ENCODE measurements at regions not wholly inside any gene's neighbourhood (a gene's known extent, or its start where the extent isn't known, plus 50 kb on each side); places are given as distances from the start of the nearest gene placed in this dataset.
"Not testable (repeated sequence)": the region's sequence is repeated elsewhere in the genome, so short reads cannot be mapped to it uniquely, and the experiment has no call there.

DNA sequence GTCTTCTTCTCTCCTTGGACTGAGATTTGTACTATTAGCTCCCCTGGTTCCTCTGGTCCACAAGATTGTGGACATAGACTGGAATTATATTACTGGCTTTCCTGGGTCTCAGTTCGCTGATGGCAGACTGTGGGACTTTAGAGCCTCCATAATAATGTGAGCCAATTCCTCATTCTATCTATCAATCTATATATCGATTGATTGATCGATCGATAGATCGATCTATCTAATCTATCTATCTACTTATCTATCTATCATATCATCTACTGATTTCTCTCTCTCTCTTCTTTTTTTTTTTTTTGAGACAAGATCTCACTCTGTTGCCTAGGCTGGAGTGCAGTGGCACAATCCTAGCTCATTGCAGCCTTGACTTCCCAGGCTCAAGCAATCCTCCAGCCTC, 51.5 kb upstream of the DDR1 start:
- DNase-seq = no peak

DNA sequence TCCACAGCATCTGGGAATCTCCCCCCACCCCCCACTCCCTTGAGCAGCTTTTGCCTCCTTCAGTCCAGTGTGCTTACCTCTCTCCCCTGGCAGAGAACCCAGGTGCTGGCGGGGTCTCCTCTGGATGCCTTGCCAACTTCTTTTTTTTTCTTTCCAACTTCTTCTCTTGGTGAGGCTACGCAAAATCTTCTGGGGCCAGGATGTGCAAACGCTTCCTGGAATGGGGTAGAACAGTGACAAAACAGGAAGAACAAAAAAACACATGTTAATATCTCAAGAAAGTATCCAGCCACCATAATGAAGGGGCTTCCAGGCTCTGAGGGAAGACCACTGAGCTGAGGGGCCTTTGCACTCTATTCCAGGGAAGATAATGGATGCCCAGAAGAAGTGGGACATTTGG, 53.9 kb upstream of the DDR1 start:
- no peak for DNase-seq

DNA sequence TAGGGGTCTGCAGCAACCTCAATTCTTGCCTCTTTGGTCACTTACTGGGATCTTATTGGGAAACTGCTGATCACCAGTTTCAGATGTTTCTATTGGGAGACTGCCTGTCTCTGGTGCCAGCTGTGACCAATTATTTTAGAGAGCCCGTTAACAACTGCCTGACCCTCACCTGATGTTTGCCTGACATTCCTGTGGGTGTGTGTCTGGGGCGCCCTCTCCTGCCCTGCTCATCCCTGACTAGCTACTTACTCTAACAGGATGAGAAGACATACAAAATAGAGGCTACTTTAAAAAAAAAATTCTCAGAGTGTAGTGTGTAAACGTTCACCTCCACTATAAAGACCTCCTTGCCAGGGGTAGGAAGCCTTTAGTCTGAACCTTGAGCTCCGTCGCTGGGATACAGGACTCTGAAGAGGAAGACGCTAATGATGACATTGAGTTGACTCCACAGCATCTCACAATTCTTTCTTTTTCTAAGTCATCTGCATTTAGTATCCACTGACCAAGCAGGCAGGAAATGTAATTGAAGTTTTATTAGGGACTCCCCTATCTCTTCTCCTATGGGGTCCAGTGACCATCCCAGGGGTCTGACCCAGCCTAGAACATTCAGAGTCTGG, 54.6 kb upstream of the DDR1 start:
- no peak for DNase-seq

DNA sequence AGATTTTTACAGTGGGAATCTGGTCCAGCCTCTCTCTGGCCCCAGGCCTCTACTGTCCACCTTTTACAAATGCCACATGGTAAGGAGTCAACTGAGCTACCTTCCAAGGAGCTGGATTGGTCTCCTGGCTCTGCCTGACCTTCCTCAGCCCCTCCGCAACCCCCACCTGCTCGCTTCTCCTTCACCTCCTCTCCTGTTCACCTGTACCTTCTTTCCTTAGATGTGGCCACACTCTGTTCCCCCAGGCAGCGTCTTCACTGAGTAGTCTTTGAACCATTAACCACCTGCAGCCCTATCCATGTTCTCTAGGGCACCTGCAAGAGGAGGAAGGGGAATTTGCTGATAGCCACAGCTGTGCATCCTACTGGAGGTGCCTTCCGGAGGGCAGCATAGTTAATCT, 55.3 kb upstream of the DDR1 start:
- no peak for DNase-seq

DNA sequence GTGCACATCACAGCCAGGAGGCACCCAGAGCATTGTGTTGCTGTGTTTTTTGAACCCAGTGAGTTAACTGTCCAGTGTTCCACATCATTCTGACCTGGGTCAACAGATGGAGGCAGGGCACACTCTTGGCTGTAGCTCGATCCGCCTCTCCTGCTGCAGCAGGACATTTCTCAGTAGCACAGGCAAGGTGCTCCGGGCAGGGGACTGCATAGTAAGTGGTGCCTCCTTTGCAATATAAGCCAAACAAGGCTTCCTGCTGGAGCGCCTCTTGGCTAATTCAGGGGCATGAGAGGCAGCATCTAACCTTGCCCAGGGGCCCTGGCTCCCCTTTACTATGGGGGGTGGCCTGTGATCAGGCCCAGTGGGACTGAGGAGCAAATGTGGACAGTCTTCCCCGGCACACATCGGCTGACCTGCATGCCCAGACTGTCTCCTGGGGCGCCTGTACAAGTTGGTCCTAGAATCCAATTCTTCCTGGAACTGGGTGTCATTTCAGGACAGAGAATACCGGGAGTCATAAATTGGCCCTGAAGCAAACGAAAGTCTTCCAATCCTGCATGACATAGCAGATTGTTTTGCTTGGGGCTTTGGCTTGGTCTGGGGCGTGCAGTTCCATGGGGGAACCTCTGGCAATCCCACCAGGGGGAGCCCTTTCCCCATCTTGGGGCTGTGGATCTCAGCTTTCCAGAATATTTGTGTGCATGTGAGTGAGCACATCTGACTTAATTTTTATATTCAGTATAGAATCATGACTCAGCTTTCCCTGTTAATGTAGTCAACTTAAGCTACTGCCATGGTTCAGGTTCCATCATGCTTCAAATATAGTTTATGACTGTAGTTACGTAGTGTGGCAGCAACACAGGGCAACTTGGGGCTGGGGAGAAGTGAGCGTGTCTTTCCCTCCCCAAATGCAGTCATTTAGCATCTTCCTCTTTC, 56.0 kb upstream of the DDR1 start:
- DNase-seq = peak; percentile 91

DNA sequence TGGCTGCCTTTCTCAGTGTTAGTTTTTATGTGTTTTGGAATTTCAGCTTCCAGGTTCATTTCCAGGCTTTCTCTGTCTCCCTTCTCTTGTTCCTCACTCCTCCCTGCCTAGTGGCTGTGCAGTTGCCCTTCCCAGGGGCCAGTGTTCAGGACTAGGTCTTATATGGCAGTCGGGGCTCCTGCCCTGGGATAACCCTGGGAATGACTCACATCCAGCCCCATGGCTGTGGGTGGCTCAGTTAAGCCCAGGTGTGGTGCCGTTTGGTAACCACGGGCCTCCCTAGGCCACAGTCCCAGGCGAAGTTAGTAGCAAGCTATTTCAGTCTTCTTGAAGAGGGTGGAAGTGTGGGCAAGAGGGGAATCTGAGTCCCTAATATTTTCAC, 57.4 kb upstream of the DDR1 start:
- no peak for DNase-seq

DNA sequence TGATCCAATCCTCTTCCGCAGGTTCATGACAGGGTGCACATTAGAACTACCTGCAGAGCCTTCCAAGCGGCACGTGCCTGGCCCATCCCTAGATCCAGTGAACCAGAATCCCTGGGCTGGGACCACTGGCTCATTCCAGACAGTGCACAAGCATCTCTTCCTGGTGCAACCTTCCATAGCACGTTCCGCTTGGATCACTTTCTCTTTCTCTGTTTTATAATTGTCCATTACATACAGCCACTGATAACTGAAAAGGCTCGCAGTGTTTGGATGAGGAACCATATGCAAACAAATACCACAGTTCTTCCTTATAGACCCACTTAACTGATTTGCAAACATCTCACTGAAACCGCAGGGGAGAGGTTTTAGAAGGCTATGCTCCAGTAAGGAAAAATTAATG, 59.6 kb upstream of the DDR1 start:
- no peak for DNase-seq

DNA sequence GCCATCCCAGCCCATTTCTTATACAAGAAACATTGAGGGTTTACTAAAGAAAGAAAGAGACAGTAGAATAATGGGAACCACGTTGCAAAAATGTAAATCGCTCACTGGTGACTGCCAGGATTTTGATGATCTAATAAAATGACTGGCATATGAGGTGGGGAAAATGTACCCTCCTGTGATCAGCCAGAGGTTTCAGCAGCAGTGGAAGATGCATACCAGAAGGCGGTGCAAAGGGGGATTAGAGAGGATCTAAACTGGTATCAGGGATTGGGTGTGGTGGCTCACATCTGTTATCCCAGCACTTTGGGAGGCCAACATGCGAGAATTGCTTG, 60.8 kb upstream of the DDR1 start:
- no peak for DNase-seq

DNA sequence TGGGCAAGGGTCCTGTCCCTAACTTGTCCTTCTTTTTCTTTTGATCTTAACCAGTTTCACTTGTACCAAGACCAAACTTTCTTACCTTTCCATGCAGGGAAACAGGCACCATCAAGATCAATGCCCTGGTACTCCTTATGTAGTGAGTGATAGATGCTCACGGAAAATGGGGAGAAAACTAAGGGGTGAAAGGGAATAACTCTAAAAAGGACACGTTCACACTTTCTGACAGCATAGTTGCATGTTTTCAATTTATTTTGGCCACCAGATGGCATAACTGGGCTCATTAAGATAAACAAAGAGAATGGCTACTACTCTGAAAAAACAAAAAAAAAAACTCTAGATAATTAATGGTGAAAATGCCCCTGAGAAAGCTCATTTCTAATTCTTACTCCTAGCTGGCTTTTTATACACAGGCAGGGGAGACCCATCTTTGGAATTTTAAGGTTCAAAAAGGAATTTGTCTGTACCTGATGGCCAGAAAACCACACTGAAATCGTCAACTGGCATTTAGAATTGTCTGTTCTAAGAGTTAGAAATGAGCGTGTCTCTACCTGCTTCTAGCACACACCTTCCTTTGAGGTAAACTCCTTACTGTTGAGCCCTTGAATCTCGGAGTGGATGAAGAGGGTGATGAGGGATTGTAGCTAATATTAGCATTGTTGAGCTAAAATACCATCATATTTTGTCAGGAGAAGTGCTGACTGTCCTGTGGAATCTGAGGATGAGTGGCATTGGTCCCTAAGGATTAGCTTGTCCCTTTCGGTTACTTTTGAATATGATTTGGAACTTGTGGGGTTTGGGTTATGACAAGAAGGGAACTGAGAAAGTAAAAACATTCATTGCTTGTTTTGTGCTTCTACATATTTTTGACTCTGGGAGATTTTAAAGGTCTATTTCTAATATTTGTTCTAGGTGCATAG, 62.2 kb upstream of the DDR1 start:
- no peak for DNase-seq

DNA sequence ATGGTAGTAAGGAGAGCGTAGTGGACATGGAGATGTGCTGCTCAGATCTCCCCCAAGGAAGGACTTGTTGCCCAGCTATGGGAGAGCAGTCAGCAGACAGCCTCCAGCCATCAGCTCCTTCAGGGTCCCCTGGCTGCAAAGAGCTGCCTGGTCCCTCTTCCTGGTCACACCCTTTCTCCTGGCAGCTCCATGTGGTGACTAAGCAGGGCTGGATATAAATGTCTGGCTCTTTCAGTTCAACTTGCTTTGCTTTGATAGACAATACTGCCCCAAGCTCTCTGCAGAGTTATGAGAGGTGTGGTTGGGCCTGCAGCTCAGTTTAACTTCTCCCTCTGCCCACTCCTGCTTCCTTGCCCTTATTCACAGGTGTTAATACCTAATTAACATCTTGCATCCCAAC, 64.1 kb upstream of the DDR1 start:
- no peak for DNase-seq

DNA sequence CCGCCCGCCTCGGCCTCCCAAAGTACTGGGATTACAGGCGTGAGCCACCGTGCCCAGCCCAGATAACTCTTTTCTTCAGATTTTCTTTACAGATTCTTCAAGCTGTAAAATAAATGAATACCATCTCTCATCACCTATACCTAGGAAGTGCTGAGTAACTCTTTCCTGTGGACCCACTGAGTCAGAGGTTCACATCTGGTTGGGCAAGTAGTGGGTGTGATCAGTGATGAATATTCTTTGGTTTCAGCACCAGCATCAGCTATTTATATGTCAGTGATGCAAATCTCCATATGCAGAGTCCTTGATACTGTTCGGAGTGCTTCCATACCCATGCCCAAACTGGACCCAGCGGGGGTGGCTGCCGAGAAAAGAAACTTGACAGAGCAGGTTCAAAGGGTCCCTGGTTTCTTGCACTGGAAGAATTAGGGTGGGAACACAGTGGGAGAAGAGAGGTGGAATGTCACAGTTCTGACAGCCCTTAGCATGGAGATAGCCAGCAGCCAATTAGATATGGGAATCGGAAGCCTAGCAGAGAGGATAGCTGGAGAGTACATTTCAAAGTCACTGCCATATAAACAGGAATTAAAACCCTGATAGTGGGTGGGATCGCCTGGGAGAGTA, 64.9 kb upstream of the DDR1 start:
- DNase-seq = no peak

DNA sequence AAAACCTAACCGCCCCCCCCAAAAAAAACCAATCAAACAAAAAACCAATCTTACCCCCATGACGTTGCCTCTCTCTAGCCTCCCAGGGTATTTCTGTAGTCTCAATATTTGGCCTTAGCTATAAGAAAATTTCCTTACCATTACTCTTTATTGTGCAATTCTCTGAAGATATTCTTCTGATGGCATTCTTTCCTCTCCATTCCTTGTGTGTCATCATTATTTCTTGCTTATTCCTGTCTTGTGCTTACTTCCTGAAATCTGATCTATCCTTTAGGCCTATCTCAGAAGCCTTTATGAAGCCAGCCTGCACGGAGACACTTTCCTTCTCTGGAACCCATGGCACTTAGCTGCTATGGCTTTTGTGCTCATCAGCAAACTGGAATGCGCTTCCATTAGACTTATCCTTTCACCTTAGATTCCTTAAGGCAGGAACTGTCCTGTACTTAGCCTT, 65.9 kb upstream of the DDR1 start:
- DNase-seq = no peak

DNA sequence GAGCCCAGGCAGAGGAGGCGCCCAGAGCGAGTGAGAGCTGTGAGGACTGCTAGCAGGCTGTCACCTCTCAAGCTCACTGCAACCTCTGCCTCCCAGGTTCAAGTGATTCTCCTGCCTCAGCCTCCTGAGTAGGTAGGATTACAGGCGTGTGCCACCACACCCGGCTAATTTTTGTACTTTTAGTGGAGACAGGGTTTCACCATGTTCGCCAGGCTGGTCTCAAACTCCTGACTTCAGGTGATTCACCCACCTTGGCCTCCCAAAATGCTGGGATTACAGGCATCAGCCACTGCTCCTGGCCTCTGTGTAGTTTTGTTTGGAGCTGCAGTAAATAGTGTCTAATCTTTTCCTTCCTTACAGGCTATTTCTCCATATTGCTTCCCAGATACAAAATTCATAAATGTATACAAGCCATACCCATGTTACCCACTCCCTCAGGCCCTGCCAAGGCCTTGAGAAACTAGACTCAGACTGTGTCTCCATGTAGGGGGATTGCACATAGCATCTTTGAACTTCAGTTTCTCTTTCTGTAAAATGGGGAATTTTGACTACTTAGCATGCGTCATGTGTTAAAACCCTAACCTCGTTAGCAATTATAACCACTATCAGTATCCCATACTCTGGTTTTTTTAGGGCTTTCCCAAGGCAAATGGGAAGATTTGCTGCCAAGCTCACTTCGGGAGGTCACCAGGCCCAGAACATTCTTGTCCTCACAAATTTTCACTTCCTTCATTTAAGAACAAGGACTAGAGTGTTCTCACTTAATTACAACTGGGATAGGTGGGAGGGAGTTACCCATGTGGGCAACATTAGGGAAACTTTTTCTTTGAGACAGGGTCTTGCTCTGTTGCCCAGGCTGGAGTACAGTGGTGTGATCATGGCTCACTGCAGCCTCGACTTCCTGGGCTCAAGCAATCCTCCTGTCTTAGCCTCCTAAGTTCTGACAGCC, 67.3 kb upstream of the DDR1 start:
- no peak for DNase-seq

DNA sequence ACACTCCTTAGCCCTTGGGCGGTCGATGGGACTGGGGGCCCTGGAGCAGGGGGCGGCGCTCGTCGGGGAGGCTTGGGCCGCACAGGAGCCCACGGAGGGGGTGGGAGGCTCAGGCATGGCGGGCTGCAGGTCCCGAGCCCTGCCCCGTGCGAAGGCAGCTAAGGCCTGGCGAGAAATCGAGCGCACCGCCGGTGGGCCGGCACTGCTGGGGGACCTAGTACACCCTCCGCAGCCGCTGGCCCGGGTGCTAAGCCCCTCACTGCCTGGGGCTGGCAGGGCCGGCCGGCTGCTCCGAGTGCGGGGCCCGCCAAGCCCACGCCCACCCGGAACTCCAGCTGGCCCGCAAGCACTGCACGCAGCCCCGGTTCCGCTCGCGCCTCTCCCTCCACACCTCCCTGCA, 68.0 kb upstream of the DDR1 start:
- DNase-seq = not testable (repeated sequence)

DNA sequence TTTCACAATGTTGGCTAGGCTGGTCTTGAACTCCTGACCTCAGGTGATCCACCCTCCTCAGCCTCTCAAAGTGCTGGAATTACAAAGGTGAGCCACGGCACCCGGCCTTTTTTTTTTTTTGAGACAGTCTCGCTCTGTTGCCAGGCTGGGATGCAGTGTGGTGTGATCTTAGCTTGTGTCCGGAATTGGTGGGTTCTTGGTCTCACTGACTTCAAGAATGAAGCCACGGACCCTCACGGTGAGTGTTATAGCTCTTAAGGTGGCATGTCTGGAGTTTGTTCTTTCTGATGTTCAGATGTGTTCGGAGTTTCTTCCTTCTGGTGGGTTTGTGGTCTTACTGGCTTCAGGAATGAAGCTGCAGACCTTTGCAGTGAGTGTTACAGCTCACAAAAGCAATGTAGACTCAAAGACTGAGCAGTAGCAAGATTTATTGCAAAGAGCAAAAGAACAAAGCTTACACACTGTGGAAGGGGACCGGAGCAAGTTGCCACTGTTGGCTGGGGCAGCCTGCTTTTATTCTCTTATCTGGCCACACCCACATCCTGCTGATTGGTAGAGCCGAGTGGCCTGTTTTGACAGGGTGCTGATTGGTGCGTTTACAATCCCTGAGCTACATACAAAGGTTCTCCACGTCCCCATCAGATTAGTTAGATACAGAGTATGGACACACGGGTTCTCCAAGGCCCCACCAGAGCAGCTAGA, 69.1 kb upstream of the DDR1 start:
- DNase-seq = not testable (repeated sequence)

DNA sequence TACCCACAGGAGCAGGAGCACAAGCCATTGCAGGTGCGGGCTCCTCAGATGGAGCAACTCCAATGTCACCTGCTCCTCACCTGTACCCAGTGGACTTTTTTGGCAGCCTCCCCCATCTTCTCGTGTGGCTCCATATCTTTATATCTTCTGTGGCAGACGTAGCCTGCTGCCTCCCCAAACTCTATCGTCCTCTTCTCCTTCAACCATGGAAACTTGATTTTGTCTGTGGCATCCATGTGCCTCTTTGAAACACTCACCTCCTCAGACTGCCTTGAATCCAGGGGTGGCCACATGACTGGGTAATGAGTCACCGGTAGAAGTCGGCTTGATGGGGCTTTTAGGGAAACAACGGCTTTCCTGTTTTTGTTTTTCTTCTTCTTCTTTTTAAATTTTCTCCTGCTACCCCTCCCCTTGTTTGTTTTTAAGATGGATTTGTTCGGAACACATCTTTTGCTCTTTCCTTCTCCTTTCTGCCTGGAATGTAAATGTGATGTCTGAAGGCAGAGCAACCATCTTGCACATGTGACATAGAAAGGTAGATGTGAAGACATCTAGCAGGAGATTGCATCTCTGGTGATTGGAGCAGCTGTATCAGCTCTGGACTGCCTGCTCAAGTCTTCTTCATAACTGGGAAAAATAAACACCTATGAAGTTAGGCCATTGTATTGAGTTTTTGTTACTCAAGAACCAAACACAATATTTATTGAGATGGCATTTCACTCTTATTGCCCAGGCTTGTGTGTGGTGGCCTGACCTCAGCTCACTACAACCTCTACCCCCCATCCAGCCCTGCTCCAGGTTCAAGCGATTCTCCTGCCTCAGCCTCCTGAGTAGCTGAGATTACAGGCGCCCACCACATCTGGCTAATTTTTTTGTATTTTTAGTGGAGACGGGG, 69.9 kb upstream of the DDR1 start:
- no peak for DNase-seq

DNA sequence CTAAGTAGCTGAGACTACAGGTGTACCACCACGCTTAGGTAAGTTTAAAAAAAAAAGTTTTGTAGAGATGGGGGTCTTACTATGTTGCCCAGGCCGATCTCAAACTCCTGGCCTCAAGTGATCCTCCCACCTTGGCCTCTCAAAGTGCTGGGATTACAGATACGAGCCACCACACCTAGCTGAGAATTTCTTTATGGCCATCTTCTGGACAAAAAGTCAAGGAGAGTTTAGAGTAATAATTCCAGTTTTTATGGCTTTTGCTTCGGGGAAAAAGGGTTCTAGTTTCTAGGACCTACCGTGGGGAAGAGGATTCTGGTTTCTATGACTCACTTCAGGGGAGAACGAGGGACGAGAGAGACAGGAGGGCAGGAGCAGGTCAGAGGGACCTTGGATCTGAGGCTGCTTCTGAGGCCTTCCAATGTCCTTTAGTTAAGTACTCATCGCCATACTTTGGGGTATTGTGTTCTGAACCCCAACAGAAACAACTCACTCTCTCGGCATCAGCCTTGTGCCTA, 69.3 kb upstream of the IER3 start:
- no peak for DNase-seq

DNA sequence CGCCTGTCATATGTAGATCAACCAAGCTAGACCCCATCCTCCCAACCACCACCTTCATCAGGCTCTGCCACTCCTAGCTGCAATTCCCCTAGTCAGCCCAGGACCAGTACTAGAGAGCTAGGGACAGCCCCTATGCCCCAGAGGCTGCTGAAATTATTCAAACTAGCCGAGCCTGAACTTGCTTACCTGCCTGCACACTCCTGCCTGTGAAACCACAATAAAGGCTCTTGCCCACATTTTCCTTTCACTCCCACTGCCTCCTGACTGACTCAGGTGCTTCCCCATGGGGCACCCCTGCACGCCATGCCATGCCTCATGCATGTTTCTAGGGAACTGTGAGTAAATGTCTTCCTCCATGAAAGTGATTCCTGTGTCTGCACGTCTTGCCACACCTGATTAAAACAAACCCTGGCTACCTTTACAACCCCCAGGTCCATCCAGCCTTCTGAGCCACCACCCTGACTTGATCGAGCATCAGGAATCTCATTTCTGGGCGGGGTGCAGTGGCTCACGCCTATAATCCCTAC, 66.5 kb upstream of the IER3 start:
- no peak for DNase-seq

DNA sequence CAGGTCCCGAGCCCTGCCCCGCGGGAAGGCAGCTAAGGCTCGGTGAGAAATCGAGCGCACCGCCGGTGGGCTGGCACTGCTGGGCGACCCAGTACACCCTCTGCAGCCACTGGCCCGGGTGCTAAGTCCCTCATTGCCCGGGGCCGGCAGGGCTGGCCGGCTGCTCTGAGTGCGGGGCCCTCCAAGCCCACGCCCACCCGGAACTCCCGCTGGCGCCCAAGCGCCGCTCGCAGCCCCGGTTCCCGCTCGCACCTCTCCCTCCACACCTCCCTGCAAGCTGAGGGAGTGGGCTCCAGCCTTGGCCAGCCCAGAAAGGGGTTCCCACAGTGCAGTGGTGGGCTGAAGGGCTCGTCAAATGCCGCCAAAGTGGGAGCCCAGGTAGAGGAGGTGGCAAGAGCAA, 63.2 kb upstream of the IER3 start:
- DNase-seq = not testable (repeated sequence)
